GM12865 (cell line): ENCODE measurements at regions not wholly inside any gene's neighbourhood (a gene's known extent, or its start where the extent isn't known, plus 50 kb on each side); places are given as distances from the start of the nearest gene placed in this dataset.

Experiments
- DNase-seq: peaks from one replicate; pipeline ENCODE4 v3.0.0; 2010; ENCODE audit warnings: low read depth
- H3K4me3 ChIP-seq: 2 replicates; pipeline ENCODE4 v1.5.1; 2011; ENCODE audit warnings: mild to moderate bottlenecking, low read depth, low read length, control low read depth
- TF ChIP-seq, protein P1 (sequence below): IDR thresholded peaks from 2 replicates; pipeline ENCODE4 v1.5.1; 2011; ENCODE audit warnings: low read length, control low read depth, low read depth, inconsistent platforms; ENCODE audit not compliant: insufficient read depth; ENCODE audit errors: missing control alignments

DNA sequence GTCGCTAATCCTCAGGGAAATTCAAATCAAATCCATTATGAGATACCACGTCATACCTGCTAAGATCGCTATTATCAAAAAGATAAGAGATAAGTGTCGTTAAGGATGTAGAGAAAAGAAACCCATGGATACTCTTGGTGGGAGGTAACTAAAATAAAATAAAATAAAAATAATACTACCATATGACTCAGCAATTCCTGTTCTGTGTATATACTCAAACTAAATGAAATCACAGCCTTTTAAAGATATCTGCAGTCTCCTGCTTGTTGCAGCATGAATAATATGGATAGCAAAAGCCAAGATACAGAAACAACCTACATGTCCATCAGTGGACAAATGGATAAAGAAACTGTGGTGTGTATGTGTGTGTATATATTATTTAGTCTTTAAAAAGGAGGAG lies 105.8 kb upstream of the IL15 start:
- TF ChIP-seq, protein P1, sequence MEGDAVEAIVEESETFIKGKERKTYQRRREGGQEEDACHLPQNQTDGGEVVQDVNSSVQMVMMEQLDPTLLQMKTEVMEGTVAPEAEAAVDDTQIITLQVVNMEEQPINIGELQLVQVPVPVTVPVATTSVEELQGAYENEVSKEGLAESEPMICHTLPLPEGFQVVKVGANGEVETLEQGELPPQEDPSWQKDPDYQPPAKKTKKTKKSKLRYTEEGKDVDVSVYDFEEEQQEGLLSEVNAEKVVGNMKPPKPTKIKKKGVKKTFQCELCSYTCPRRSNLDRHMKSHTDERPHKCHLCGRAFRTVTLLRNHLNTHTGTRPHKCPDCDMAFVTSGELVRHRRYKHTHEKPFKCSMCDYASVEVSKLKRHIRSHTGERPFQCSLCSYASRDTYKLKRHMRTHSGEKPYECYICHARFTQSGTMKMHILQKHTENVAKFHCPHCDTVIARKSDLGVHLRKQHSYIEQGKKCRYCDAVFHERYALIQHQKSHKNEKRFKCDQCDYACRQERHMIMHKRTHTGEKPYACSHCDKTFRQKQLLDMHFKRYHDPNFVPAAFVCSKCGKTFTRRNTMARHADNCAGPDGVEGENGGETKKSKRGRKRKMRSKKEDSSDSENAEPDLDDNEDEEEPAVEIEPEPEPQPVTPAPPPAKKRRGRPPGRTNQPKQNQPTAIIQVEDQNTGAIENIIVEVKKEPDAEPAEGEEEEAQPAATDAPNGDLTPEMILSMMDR, result no peak
- no peak for DNase-seq

DNA sequence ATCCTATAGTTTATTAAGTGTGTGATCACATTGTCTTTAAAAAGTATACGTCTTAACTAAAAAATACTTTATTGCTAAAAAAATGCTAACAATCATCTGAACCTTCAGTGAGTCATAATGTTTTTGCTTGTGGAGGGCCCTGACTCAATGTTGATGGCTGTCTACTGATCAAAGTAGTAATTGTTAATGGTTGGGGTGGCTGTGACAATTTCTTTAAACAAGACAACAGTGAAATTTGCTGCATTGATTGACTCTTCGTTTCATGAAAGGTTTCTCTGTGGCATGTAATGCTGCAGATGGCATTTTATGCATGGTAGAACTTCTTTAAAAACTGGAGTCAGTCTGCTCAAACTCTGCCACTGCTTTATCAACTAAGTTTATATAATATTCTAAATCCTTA lies 101.4 kb upstream of the IL15 start:
- TF ChIP-seq, protein P1, result no peak
- DNase-seq, result no peak
- no peak overlapping the region for H3K4me3 ChIP-seq

More for the DNA sequence above, 105.8 kb upstream of the IL15 start:
- H3K4me3 ChIP-seq, result no peak overlapping the region

DNA sequence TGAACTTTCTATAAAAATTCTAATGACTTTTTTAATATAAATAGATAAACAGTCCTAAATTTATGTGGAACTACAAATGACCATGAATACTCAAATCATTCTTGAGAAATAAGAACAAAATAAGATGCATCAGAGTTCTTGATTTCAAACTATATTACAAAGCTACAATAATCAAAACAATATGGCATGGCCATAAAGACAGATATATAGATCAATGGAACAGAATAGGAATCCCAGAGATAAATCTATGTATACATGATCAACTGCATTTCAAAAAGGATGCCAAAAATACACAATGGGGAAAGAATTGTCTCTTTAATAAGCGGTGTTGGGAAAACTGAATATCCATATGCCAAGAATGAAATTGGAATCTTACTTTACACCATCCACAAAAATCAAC lies 98.4 kb upstream of the IL15 start:
- TF ChIP-seq, protein P1, result no peak
- no peak overlapping the region for H3K4me3 ChIP-seq
- DNase-seq, result no peak

DNA sequence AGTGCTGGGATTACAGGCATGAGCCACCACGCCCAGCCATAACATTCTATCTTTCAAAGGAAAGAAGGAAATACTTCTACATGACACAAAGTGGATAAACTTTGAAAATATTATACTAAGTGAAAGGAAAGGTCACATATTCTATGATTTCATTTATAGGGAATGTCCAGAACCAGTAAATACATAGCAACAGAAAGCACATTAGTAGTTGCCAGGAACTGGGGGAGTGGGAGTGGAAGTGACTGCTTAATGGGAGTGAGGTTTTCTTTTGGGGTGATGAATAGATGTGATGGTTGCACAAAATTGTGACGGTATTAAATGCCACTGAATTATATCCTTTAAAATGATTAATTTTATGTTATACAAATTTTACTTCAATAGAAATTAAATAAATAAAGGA lies 95.7 kb upstream of the IL15 start:
- no peak for DNase-seq
- H3K4me3 ChIP-seq, result no peak overlapping the region
- TF ChIP-seq, protein P1, result no peak

DNA sequence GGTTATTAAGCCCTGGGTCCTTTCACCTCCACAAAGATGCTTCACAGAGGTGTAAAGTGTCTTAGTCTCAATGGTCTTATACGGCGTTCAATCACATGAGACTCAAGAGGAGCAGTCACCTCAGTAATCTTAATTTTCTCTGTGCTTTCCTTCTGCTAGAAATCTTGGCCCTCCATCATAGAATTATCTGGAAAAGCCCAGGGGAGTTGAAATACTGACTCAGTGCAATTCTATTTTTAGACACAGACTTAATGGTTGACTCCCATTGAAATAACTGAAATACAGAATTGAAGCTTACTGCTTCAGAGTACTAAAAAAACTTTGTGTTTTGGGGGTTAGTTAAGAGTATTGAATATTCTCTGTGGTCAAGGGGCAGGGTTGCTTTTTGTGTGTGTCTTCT lies 94.5 kb upstream of the IL15 start:
- DNase-seq, result no peak
- TF ChIP-seq, protein P1, result no peak
- H3K4me3 ChIP-seq, result no peak overlapping the region

DNA sequence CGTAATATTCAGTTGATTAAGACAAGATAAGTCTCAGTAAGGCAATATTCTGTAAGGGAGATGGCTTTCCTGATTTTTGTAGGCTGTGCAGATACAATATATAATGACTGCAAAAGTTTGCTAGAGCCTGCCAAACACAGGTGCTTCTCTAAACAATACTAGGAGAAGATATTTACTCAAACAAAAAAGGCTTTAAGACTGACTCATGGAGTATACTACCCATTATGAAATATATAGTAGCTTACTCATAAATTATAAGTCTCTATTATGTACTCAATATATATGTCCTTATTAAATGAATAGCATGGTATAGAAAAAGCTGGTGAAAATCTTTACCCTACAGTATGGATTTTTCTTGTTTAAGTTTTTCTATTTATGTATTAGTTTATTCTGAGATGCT lies 93.2 kb upstream of the IL15 start:
- TF ChIP-seq, protein P1, result no peak
- no peak overlapping the region for H3K4me3 ChIP-seq
- DNase-seq, result no peak

DNA sequence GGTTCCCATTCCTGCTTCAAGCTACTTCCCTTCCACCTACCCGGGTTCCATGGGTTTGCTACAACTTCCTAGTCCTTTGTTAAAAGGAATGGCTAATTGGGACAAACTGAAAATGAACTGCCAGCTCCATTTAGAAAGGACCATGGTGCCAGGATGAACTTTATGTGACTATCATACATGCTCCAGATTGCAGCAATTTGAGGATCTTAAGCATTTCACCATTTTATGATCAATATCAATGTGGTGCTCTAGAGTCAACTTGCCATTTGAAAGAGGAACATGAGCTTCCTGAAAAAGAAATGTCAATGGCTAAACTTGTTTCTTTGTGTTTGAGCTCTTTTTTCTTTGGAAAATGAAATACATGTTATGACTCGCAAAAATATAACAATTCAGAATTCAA lies 92.7 kb upstream of the IL15 start:
- TF ChIP-seq, protein P1, result no peak
- no peak overlapping the region for H3K4me3 ChIP-seq
- DNase-seq, result no peak
